Nucleus accumbens (tissue), 56 donors: ENCODE measurements at regions not wholly inside any gene's neighbourhood (a gene's known extent, or its start where the extent isn't known, plus 50 kb on each side); places are given as distances from the start of the nearest gene placed in this dataset.

Experiments
- DNase-seq, 56 donors: peaks; one replicate each; lab custom pipeline; 2025; lab: John Stamatoyannopoulos, UW

GRCh38 chr4:23278845-23279244 is 586.1 kb downstream of the GBA3 start:
- no peak for DNase-seq

GRCh38 chr4:23276076-23276475 is 583.3 kb downstream of the GBA3 start:
- no peak for DNase-seq

GRCh38 chr4:23269566-23269965 is 576.8 kb downstream of the GBA3 start:
- DNase-seq, result no peak

GRCh38 chr4:23268072-23268771 is 575.5 kb downstream of the GBA3 start:
- DNase-seq, result no peak

GRCh38 chr4:23266401-23266800 is 573.7 kb downstream of the GBA3 start:
- DNase-seq, result no peak

- no peak for DNase-seq
Observed at GRCh38 chr4:23260511-23260910, 567.8 kb downstream of the GBA3 start.

- no peak for DNase-seq
Observed at GRCh38 chr4:23245203-23245832, 552.6 kb downstream of the GBA3 start.

- no peak for DNase-seq
Observed at GRCh38 chr4:23242962-23243361, 550.2 kb downstream of the GBA3 start.

- DNase-seq, result no peak
Observed at GRCh38 chr4:23241408-23241807, 548.7 kb downstream of the GBA3 start.

GRCh38 chr4:23238848-23239247 is 546.1 kb downstream of the GBA3 start:
- DNase-seq, result no peak

- DNase-seq, result peak in 11 of 56 donors; percentile 0 to 63 (median 2)
Observed at GRCh38 chr4:23237771-23238170, 545.0 kb downstream of the GBA3 start.

GRCh38 chr4:23235628-23236390 is 543.1 kb downstream of the GBA3 start:
- DNase-seq, result no peak

GRCh38 chr4:23234716-23235115 is 542.0 kb downstream of the GBA3 start:
- DNase-seq, result no peak

GRCh38 chr4:23234018-23234417 is 541.3 kb downstream of the GBA3 start:
- DNase-seq, result no peak

- no peak for DNase-seq
Observed at GRCh38 chr4:23233596-23233995, 540.9 kb downstream of the GBA3 start.

GRCh38 chr4:23232987-23233386 is 540.2 kb downstream of the GBA3 start:
- no peak for DNase-seq

- DNase-seq, result no peak
Observed at GRCh38 chr4:23225564-23225963, 532.8 kb downstream of the GBA3 start.

- DNase-seq, result no peak
Observed at GRCh38 chr4:23224684-23225420, 532.1 kb downstream of the GBA3 start.

- DNase-seq, result no peak
Observed at GRCh38 chr4:23220911-23221310, 528.2 kb downstream of the GBA3 start.

- DNase-seq, result no peak
Observed at GRCh38 chr4:23219779-23220408, 527.2 kb downstream of the GBA3 start.
